Smooth muscle cell (in vitro differentiated cells): ENCODE measurements at regions not wholly inside any gene's neighbourhood (a gene's known extent, or its start where the extent isn't known, plus 50 kb on each side); places are given as distances from the start of the nearest gene placed in this dataset.

Experiments
- DNase-seq: peaks from one replicate; lab custom pipeline; 2025; ENCODE audit not compliant: unreplicated experiment; lab: John Stamatoyannopoulos, UW
- H2AFZ ChIP-seq: fragments of 200-600 bp; sonication (generic); 2 replicates; pipeline ENCODE4 v1.6.0; 2016; ENCODE audit warnings: antibody characterized with exemption, low read depth, mild to moderate bottlenecking
- H3F3A ChIP-seq: fragments of 200-600 bp; sonication (generic); 2 replicates; pipeline ENCODE4 v1.6.0; 2017; ENCODE audit warnings: antibody characterized with exemption, low read depth
- H3K27ac ChIP-seq: fragments of 200-600 bp; sonication (generic); 2 replicates; pipeline ENCODE4 v1.5.1; 2016; ENCODE audit warnings: low read depth, mild to moderate bottlenecking
- H3K27me3 ChIP-seq: fragments of 200-600 bp; sonication (generic); 2 replicates; pipeline ENCODE4 v1.6.1; 2016; ENCODE audit warnings: low read depth, mild to moderate bottlenecking
- H3K36me3 ChIP-seq: fragments of 200-600 bp; sonication (generic); 2 replicates; pipeline ENCODE4 v1.5.1; 2016; ENCODE audit warnings: low read depth
- H3K4me1 ChIP-seq: fragments of 200-600 bp; sonication (generic); 2 replicates; pipeline ENCODE4 v1.5.1; 2016; ENCODE audit warnings: low read depth
- H3K4me2 ChIP-seq: fragments of 200-600 bp; sonication (generic); 2 replicates; pipeline ENCODE4 v1.6.0; 2016; ENCODE audit warnings: mild to moderate bottlenecking
- H3K4me3 ChIP-seq: fragments of 200-600 bp; sonication (generic); 2 replicates; pipeline ENCODE4 v1.5.1; 2016; ENCODE audit warnings: mild to moderate bottlenecking
- H3K79me2 ChIP-seq: fragments of 200-600 bp; sonication (generic); 2 replicates; pipeline ENCODE4 v1.6.0; 2016; ENCODE audit warnings: low read depth, mild to moderate bottlenecking
- H3K9ac ChIP-seq: fragments of 200-600 bp; sonication (generic); 2 replicates; pipeline ENCODE4 v1.6.0; 2016; ENCODE audit warnings: low read depth
- H3K9me3 ChIP-seq: fragments of 200-600 bp; sonication (generic); replicated peaks from 2 replicates; pipeline ENCODE4 v1.5.1; 2016; ENCODE audit warnings: low read depth
- H4K20me1 ChIP-seq: fragments of 200-600 bp; sonication (generic); 2 replicates; pipeline ENCODE4 v1.6.0; 2016; ENCODE audit warnings: low read depth
- WGBS: methylation state at CpG from one replicate; pipeline ENCODE4 v1.1.7; 2016; ENCODE audit warnings: low lambda C conversion rate; 5-methylcytosine and 5-hydroxymethylcytosine counted together
- TF ChIP-seq, protein P1 (sequence below): fragments of 200-600 bp; sonication (generic); IDR thresholded peaks from 2 replicates; pipeline ENCODE4 v1.5.1; 2017; ENCODE audit warnings: borderline replicate concordance, mild to moderate bottlenecking, antibody characterized with exemption; ENCODE audit not compliant: insufficient read depth, poor library complexity, severe bottlenecking

DNA sequence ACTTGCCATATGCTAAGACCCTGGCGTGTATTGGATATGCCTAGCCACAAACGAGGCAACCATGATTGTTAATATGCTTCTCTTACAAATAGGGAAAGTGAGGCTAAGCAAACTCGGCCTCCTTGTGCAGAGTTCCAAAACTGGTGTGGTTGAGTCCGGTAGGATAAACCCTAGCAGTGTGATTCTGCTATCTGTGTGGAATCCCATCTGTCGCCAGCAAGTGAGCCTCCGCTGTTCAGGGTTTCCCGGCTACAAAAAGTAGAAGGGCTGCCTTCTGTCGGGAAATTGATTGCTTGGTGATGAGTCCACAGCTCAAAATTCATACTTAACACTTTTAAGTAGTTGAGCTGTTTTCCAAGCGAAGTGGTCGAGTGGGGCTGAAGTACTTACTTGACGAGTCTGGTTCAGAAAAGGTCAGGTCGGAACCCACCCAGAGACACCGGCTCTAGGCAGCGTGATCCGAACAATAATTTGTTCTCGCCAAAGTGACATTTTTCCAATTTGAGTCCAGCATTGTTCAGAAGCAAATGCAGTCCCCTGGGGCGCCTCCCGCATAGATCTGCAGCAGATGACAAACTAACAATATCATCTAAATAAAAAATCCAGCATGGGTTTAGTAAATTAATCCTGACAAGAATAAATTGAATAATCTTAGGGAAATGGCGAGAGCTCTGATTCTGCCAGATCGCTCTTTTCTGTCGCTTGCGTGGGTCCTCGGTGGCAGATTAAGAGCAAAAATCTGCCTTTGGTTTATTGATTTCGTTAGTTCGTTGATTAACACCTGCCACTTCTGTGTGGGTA lies 686.7 kb upstream of the RBFOX1 start:
- 86% methylated on average over 25 of the region's 25 CpGs for WGBS
- no peak overlapping the region for H3K4me2 ChIP-seq
- no peak for DNase-seq
- peaks cover 33% of the 10 kb centered on the region for H3K27me3 ChIP-seq
- H3K9ac ChIP-seq, result no peak overlapping the region
- H3K27ac ChIP-seq, result no peak overlapping the region
- no peak overlapping the region for H3K4me3 ChIP-seq
- H3K9me3 ChIP-seq, result no peaks in the 10 kb centered on the region
- no peak overlapping the region for H2AFZ ChIP-seq
- no peaks in the 10 kb centered on the region for H3K36me3 ChIP-seq
- H3F3A ChIP-seq, result no peaks in the 10 kb centered on the region
- no peaks in the 10 kb centered on the region for H4K20me1 ChIP-seq
- TF ChIP-seq, protein P1, sequence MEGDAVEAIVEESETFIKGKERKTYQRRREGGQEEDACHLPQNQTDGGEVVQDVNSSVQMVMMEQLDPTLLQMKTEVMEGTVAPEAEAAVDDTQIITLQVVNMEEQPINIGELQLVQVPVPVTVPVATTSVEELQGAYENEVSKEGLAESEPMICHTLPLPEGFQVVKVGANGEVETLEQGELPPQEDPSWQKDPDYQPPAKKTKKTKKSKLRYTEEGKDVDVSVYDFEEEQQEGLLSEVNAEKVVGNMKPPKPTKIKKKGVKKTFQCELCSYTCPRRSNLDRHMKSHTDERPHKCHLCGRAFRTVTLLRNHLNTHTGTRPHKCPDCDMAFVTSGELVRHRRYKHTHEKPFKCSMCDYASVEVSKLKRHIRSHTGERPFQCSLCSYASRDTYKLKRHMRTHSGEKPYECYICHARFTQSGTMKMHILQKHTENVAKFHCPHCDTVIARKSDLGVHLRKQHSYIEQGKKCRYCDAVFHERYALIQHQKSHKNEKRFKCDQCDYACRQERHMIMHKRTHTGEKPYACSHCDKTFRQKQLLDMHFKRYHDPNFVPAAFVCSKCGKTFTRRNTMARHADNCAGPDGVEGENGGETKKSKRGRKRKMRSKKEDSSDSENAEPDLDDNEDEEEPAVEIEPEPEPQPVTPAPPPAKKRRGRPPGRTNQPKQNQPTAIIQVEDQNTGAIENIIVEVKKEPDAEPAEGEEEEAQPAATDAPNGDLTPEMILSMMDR, result no peak
- H3K4me1 ChIP-seq, result peaks cover 6% of the 10 kb centered on the region
- H3K79me2 ChIP-seq, result no peaks in the 10 kb centered on the region

DNA sequence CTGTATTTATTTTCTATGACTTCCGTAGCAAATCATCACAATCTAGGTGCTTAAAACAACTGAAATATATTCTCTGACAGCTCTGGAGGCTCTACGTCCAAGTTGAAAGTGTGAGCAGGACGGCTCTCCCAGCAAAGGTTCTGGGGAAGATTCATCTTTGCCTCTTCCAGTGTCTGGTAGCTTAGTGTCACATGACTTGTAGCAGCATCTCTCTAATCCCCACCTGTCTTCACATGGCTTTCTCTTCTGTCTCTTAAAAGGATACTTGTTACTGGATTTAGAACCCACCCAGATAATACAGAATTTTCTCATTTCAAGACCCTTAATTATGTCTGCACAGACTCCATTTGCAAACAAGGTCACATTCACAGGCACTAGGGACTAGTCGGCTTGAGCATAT lies 687.7 kb upstream of the RBFOX1 start:
- Histone ChIP-seq H3K4me3 (no peak overlapping the region), H3K36me3 (no peaks in the 10 kb centered on the region), H2AFZ (no peak overlapping the region), H3K27ac (no peak overlapping the region), H3K27me3 (peaks cover 33% of the 10 kb centered on the region), H3K4me1 (peaks cover 6% of the 10 kb centered on the region), H4K20me1 (no peaks in the 10 kb centered on the region), H3F3A (no peaks in the 10 kb centered on the region), H3K4me2 (no peak overlapping the region), H3K9ac (no peak overlapping the region), H3K9me3 (no peaks in the 10 kb centered on the region), H3K79me2 (no peaks in the 10 kb centered on the region)
- WGBS, result 78% methylated on average over 4 of the region's 4 CpGs
- DNase-seq, result no peak
- TF ChIP-seq, protein P1, result no peak

DNA sequence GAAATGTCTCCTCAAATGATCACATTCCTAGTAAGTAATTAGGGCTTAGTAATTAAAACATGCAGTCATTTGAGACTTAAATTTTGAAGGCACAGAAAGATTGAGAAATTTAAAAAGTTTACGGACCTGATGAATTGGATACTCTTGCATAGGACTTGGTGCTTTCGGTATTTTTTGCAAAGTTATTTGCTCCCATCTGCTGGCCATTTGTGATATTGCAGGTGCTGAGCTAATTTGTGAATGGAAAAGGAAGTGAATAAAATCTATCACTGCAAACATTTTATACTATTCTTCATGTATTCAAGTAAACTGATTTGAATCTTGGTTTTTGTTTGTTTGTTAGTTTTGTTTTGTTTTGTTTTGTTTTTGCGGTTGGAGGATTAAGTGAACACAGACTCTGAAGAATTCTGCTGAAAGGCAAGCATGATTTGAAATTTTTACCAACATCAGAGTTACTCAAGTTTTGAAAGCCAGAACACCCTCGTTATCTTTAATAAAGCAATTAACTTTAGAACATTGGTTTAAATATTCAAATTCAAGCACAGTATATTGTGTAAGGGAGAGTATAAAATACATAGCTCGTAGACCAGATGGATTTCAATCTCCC lies 689.5 kb upstream of the RBFOX1 start:
- H3K4me1 ChIP-seq, result peaks cover 6% of the 10 kb centered on the region
- no peaks in the 10 kb centered on the region for H3K79me2 ChIP-seq
- no peak overlapping the region for H3K27ac ChIP-seq
- H3K27me3 ChIP-seq, result peaks cover 33% of the 10 kb centered on the region
- H3K4me3 ChIP-seq, result no peak overlapping the region
- peak; percentile 1 for DNase-seq
- H3K4me2 ChIP-seq, result no peak overlapping the region
- TF ChIP-seq, protein P1, result peak; percentile 86
- H3F3A ChIP-seq, result no peaks in the 10 kb centered on the region
- H3K9me3 ChIP-seq, result no peaks in the 10 kb centered on the region
- H3K9ac ChIP-seq, result no peak overlapping the region
- H3K36me3 ChIP-seq, result no peaks in the 10 kb centered on the region
- H4K20me1 ChIP-seq, result no peaks in the 10 kb centered on the region
- no peak overlapping the region for H2AFZ ChIP-seq
- 36% methylated on average over 5 of the region's 5 CpGs for WGBS
